ENCODE measurements at regions not wholly inside any gene's neighbourhood (a gene's known extent, or its start where the extent isn't known, plus 50 kb on each side); places are given as distances from the start of the nearest gene placed in this dataset.

DNA sequence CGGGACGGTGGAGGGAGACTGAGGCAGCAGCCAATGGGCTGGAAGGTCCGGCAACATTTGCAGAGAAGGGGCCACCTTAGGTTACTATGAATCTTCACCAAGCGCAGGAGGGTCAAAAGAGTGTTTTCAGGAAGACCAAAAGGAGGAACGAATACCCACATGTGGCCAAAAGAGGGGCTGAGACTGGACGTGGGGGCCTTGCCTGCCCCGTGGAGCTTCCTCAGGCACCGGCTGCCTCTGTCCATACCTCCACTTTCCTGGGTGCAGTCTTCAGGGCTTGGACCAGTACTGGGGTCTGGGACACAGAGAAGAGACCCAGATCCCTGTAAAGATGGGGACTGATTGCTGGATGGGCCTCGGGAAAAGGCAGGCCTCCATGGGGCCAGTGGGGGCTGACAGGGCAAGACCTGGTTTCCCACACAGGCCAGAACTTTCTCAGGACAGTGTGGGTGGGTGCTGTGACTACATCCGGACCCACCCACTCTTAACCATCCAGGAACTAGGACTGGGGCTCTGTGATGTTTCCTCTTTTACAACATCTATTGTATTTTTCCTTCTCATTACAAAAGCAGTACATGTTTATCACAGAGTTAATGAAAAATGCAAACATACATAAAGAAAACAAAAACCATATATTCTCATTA, 294.7 kb downstream of the ZSWIM6 start:
- DNase-seq (ENCODE audit: low spot score): no peak
- Histone ChIP-seq H3K4me1 (ENCODE audit: control insufficient read depth in 4 of 4, insufficient read depth in 4 of 4, low read length in 3 of 4) (peaks cover 0 to 12% (median 3%) of the 10 kb centered on the region in 4 donors), H3K36me3 (ENCODE audit: control insufficient read depth in 4 of 4, insufficient read depth in 3 of 4, low read depth in 1 of 4, low read length in 3 of 4) (no peaks in the 10 kb centered on the region), H3K4me3 (ENCODE audit: low read depth in 1 of 3, low read length in 3 of 3) (peak overlapping the region in 1 of 3 donors; percentile 71), H3K9me3 (ENCODE audit: control insufficient read depth in 4 of 4, low read length in 3 of 4) (no peaks in the 10 kb centered on the region), H3K9ac (ENCODE audit: low read depth in 1 of 2, low read length in 2 of 2) (no peak overlapping the region), H3K27ac (ENCODE audit: low read depth in 1 of 2, low read length in 2 of 2) (no peak overlapping the region), H3K27me3 (ENCODE audit: control insufficient read depth in 4 of 4, insufficient read depth in 4 of 4, low read length in 3 of 4) (no peaks in the 10 kb centered on the region)
- TF ChIP-seq, protein P1, sequence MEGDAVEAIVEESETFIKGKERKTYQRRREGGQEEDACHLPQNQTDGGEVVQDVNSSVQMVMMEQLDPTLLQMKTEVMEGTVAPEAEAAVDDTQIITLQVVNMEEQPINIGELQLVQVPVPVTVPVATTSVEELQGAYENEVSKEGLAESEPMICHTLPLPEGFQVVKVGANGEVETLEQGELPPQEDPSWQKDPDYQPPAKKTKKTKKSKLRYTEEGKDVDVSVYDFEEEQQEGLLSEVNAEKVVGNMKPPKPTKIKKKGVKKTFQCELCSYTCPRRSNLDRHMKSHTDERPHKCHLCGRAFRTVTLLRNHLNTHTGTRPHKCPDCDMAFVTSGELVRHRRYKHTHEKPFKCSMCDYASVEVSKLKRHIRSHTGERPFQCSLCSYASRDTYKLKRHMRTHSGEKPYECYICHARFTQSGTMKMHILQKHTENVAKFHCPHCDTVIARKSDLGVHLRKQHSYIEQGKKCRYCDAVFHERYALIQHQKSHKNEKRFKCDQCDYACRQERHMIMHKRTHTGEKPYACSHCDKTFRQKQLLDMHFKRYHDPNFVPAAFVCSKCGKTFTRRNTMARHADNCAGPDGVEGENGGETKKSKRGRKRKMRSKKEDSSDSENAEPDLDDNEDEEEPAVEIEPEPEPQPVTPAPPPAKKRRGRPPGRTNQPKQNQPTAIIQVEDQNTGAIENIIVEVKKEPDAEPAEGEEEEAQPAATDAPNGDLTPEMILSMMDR (IDR thresholded peaks at IDR 0.05; ENCODE audit: low read depth, low read length, missing input control): no peak
- no peak for TF ChIP-seq HNF4A (conservative IDR thresholded peaks at IDR 0.05)
- TF ChIP-seq NR2F2 (IDR thresholded peaks at IDR 0.05): no peak
- no peak for TF ChIP-seq ZBTB33 (IDR thresholded peaks at IDR 0.05)
- TF ChIP-seq HNF4G (IDR thresholded peaks at IDR 0.05): no peak
- no peak for TF ChIP-seq FOXA1 (IDR thresholded peaks at IDR 0.05)
- no peak for TF ChIP-seq MAX (IDR thresholded peaks at IDR 0.05)
- no peak for TF ChIP-seq RAD21 (IDR thresholded peaks at IDR 0.05)
- TF ChIP-seq RXRA (IDR thresholded peaks at IDR 0.05): no peak
- no peak for TF ChIP-seq TAF1 (conservative IDR thresholded peaks at IDR 0.05)
- no peak for TF ChIP-seq ATF3 (IDR thresholded peaks at IDR 0.05)
- TF ChIP-seq, protein P2, sequence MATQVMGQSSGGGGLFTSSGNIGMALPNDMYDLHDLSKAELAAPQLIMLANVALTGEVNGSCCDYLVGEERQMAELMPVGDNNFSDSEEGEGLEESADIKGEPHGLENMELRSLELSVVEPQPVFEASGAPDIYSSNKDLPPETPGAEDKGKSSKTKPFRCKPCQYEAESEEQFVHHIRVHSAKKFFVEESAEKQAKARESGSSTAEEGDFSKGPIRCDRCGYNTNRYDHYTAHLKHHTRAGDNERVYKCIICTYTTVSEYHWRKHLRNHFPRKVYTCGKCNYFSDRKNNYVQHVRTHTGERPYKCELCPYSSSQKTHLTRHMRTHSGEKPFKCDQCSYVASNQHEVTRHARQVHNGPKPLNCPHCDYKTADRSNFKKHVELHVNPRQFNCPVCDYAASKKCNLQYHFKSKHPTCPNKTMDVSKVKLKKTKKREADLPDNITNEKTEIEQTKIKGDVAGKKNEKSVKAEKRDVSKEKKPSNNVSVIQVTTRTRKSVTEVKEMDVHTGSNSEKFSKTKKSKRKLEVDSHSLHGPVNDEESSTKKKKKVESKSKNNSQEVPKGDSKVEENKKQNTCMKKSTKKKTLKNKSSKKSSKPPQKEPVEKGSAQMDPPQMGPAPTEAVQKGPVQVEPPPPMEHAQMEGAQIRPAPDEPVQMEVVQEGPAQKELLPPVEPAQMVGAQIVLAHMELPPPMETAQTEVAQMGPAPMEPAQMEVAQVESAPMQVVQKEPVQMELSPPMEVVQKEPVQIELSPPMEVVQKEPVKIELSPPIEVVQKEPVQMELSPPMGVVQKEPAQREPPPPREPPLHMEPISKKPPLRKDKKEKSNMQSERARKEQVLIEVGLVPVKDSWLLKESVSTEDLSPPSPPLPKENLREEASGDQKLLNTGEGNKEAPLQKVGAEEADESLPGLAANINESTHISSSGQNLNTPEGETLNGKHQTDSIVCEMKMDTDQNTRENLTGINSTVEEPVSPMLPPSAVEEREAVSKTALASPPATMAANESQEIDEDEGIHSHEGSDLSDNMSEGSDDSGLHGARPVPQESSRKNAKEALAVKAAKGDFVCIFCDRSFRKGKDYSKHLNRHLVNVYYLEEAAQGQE (IDR thresholded peaks at IDR 0.05): no peak
- TF ChIP-seq YY1 (IDR thresholded peaks at IDR 0.05): no peak
- TF ChIP-seq GABPA (IDR thresholded peaks at IDR 0.05 in 1 of 2, conservative IDR thresholded peaks at IDR 0.05 in 1 of 2): no peak
- no peak for TF ChIP-seq EGR1 (IDR thresholded peaks at IDR 0.05; ENCODE audit: low read depth in 2 of 2)
- TF ChIP-seq FOXA2 (IDR thresholded peaks at IDR 0.05): no peak
- TF ChIP-seq SP1 (IDR thresholded peaks at IDR 0.05): no peak
- WGBS: 68% methylated on average over 10 of the region's 10 CpGs
